RWPE2 (cell line): ENCODE measurements at regions not wholly inside any gene's neighbourhood (a gene's known extent, or its start where the extent isn't known, plus 50 kb on each side); places are given as distances from the start of the nearest gene placed in this dataset.
A peak's percentile ranks its signal among the peaks of the same experiment; 100 is the strongest.

Experiments used
- ATAC-seq: fragments of 200-7000 bp; cut with Tn5 transposase; 3 replicates; pipeline ENCODE4 v1.9.1; 2021; ENCODE audit warnings: low read depth
- DNase-seq: peaks from one replicate; pipeline ENCODE4 v3.0.0-alpha.2; 2020; ENCODE audit warnings: low spot score
- H3K27ac ChIP-seq: fragments of 450-650 bp; 2 replicates; pipeline ENCODE4 v1.5.1; 2017; ENCODE audit warnings: mild to moderate bottlenecking; ENCODE audit not compliant: poor library complexity, severe bottlenecking
- H3K27me3 ChIP-seq: fragments of 250-450 bp; sonication (Bioruptor Pico); 2 replicates; pipeline ENCODE4 v1.5.1; 2021; ENCODE audit warnings: mild to moderate bottlenecking, moderate library complexity; ENCODE audit not compliant: insufficient read depth, poor library complexity, severe bottlenecking
- H3K36me3 ChIP-seq: fragments of 250-450 bp; sonication (Bioruptor Pico); 2 replicates; pipeline ENCODE4 v1.5.1; 2020; ENCODE audit warnings: low read depth, mild to moderate bottlenecking, moderate library complexity
- H3K4me1 ChIP-seq: fragments of 250-450 bp; sonication (Bioruptor Pico); 2 replicates; pipeline ENCODE4 v1.5.1; 2021; ENCODE audit warnings: mild to moderate bottlenecking, moderate library complexity; ENCODE audit not compliant: insufficient read depth, poor library complexity, severe bottlenecking
- H3K4me3 ChIP-seq: fragments of 250-450 bp; sonication (Bioruptor Pico); 2 replicates; pipeline ENCODE4 v1.5.1; 2021; ENCODE audit warnings: mild to moderate bottlenecking, moderate library complexity; ENCODE audit not compliant: severe bottlenecking
- H3K9me3 ChIP-seq: fragments of 250-450 bp; sonication (Bioruptor Pico); 2 replicates; pipeline ENCODE4 v1.5.1; 2021; ENCODE audit warnings: mild to moderate bottlenecking, moderate library complexity; ENCODE audit not compliant: severe bottlenecking
- TF ChIP-seq, protein P1 (sequence below): fragments of 450-650 bp; IDR thresholded peaks from one replicate; pipeline ENCODE4 v1.5.1; 2017; ENCODE audit warnings: mild to moderate bottlenecking, moderate library complexity; ENCODE audit not compliant: poor library complexity, severe bottlenecking

DNA sequence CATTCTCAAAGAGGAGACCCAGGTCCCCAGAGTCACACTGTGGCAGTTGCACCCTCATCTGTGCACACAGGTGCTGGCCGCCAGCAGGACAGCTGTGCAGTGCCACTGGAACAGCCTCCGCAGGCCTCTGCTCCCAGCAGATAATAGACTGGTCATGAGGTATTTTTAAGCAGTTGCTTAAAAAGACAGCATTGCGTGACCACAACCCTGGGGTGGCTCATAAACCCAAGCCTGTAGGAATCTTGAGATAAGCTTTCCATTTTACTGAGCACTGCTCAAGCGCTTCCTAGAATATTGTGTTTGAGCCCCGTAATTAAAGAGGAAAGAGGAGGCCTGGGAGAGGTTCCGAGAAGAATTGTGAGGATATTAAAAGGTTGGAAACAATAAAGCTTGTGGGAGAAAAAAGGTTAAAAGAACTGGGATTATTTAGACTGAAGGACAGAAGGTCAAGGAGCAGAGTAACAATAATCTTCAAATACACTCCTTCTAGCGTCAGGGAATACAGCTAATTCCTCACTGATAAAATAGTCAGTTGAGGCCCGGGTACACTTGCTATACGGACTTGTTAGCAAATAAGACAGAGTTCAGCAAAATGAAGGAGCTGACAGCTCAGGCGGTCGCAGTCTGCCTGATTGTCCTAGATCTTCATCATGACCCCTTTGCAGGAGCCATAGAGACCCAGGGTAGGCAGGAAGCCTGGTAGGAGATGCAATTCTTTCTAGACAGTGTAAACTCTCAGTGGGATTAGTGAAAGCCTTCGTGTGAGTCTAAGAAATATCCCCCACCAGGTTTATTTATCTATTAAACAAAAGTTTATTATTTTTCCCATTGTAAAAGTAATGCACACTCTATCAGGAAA is 86.2 kb upstream of the KIT start:
- DNase-seq (no peak), ATAC-seq (no peak)
- Histone ChIP-seq H3K36me3 (no peaks in the 10 kb centered on the region), H3K27me3 (no peaks in the 10 kb centered on the region), H3K4me3 (no peak overlapping the region), H3K27ac (no peak overlapping the region), H3K4me1 (peaks cover 21% of the 10 kb centered on the region), H3K9me3 (no peaks in the 10 kb centered on the region)
- TF ChIP-seq, protein P1, sequence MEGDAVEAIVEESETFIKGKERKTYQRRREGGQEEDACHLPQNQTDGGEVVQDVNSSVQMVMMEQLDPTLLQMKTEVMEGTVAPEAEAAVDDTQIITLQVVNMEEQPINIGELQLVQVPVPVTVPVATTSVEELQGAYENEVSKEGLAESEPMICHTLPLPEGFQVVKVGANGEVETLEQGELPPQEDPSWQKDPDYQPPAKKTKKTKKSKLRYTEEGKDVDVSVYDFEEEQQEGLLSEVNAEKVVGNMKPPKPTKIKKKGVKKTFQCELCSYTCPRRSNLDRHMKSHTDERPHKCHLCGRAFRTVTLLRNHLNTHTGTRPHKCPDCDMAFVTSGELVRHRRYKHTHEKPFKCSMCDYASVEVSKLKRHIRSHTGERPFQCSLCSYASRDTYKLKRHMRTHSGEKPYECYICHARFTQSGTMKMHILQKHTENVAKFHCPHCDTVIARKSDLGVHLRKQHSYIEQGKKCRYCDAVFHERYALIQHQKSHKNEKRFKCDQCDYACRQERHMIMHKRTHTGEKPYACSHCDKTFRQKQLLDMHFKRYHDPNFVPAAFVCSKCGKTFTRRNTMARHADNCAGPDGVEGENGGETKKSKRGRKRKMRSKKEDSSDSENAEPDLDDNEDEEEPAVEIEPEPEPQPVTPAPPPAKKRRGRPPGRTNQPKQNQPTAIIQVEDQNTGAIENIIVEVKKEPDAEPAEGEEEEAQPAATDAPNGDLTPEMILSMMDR, result no peak

DNA sequence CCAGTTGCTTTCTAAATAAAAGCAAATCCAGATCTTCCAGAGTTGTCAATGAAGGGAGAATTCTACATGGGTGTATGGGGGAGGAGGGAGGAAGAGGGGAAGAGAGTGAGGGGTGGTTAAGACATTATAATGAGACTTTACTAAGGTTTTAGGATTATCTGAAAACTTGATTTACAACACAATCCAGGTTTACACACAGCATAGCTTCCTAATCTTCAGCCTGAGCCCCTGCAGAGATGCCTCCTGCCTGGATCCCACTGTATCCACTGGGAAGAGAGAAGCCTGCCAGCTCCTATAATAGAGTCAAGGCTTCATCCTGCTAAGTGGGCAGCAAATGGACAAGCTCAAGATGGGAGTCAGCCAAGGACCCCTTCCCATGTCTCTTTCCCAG is 85.6 kb upstream of the KIT start:
- peaks cover 17% of the 10 kb centered on the region for H3K4me1 ChIP-seq
- TF ChIP-seq, protein P1, result no peak
- ATAC-seq (no peak), DNase-seq (no peak)
- H3K9me3 ChIP-seq, result no peaks in the 10 kb centered on the region
- no peak overlapping the region for H3K4me3 ChIP-seq
- H3K27me3 ChIP-seq, result no peaks in the 10 kb centered on the region
- H3K36me3 ChIP-seq, result no peaks in the 10 kb centered on the region
- H3K27ac ChIP-seq, result no peak overlapping the region

DNA sequence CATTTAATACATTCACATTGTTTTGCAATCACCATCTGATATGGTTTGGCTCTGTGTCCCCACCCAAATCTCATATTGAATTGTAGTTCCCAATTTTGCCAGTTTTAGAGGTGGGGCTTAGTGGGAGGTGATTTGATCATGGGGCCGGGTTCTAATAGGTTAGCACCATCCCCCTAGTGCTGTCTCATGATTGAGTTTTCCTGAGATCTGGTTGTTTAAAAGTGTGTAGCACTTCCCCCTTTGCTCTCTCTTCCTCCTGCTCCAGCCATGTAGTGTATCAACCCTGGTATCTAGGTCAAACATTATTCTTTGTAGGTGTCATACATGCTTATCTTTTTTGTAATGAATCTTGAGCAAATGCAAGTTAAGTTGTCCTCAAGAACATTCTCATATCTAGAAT is 83.3 kb upstream of the KIT start:
- no peak overlapping the region for H3K27ac ChIP-seq

DNA sequence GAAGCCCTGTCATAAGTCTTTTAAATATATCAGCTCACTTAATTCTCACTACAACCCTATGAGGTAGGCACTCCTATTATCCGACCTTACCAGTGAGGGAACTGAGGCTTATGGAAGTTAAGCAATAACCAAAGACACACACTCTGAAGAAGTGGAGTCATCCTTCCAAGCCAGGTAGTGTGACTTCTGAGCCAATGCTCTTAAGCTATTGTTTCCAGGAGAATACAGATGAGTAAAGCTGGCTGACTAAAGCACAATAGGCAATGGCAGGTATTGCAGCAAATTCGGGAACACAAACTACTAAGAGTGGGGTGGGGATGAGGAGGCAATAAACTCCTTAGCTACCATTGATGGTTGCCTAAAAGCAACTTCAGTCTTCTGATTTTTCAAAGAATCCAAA is 81.8 kb upstream of the KIT start:
- no peaks in the 10 kb centered on the region for H3K36me3 ChIP-seq
- ATAC-seq (peak; percentile 53; the same call in 2 of the 3 replicates), DNase-seq (no peak)
- no peaks in the 10 kb centered on the region for H3K27me3 ChIP-seq
- H3K4me1 ChIP-seq, result no peaks in the 10 kb centered on the region
- H3K4me3 ChIP-seq, result no peak overlapping the region
- H3K27ac ChIP-seq, result no peak overlapping the region
- H3K9me3 ChIP-seq, result no peaks in the 10 kb centered on the region
- TF ChIP-seq, protein P1, result no peak

More for the DNA sequence above, 83.3 kb upstream of the KIT start:
- DNase-seq (no peak), ATAC-seq (no peak)
- Histone ChIP-seq H3K4me3 (no peak overlapping the region), H3K27me3 (no peaks in the 10 kb centered on the region), H3K9me3 (no peaks in the 10 kb centered on the region), H3K4me1 (no peaks in the 10 kb centered on the region), H3K36me3 (no peaks in the 10 kb centered on the region)
- TF ChIP-seq, protein P1, result no peak

DNA sequence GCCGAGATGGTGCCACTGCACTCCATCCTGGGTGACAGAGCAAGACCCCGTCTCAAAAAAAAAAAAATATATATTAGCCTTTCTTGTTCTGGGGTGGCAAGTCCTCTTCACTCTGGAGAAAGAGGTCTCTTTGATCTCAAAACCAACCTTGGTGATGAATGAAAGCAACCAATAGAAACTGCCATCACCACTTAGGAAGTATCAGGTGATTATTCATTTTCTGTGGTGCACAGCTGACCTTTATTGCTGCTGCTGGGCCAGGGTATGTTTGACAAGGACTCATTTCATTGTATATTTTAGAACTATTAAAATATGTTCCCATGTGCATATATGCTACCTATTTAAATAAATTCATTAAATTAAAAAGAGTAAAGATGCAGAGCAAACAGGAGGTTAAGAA is 76.0 kb upstream of the KIT start:
- TF ChIP-seq, protein P1, result no peak
- Histone ChIP-seq H3K9me3 (no peaks in the 10 kb centered on the region), H3K4me3 (no peak overlapping the region), H3K36me3 (no peaks in the 10 kb centered on the region), H3K27ac (no peak overlapping the region), H3K4me1 (peaks cover 11% of the 10 kb centered on the region), H3K27me3 (no peaks in the 10 kb centered on the region)
- ATAC-seq (no peak), DNase-seq (no peak)
